GM12891 (cell line): ENCODE measurements at regions not wholly inside any gene's neighbourhood (a gene's known extent, or its start where the extent isn't known, plus 50 kb on each side); places are given as distances from the start of the nearest gene placed in this dataset.

Experiments
- PAX5 ChIP-seq: IDR thresholded peaks from 2 replicates; pipeline ENCODE4 v1.6.1; 2011; ENCODE audit warnings: low read length, moderate library complexity, mild to moderate bottlenecking; ENCODE audit not compliant: insufficient read depth, severe bottlenecking
- POLR2A ChIP-seq: IDR thresholded peaks from 2 replicates; pipeline ENCODE4 v1.6.1; 2011; ENCODE audit warnings: low read depth, low read length, control low read depth
- POLR2AphosphoS5 ChIP-seq: IDR thresholded peaks from 2 replicates; pipeline ENCODE4 v1.6.1; 2011; ENCODE audit warnings: low read depth, low read length, control low read depth
- POU2F2 ChIP-seq: IDR thresholded peaks from 2 replicates; pipeline ENCODE4 v1.6.1; 2011; ENCODE audit warnings: low read depth, mild to moderate bottlenecking, control low read depth, low read length, moderate library complexity
- TAF1 ChIP-seq: IDR thresholded peaks from 2 replicates; pipeline ENCODE4 v1.6.1; 2011; ENCODE audit warnings: low read depth, low read length, control low read depth

DNA sequence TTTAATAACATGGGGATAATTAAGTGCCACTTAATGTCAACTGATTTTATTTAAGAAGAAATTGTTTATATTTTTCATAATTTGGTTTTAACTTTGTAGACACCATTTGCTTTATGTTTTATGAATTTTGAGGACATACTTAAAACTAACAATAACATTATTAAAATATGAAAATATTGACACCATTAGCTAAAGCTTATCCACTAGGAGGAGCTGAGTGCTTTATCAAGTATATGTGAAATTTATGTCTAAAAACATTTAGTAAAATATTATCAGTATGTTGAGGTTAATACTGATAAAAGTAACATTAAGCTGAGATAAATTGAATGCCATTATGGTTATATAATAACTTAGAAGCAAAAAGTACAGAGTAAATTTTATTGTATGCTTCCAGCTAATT is 622.1 kb downstream of the ARL4A start:
- TF ChIP-seq POLR2AphosphoS5 (no peak), PAX5 (no peak), POLR2A (no peak), POU2F2 (no peak), TAF1 (no peak)
